IMR-90 (cell line): ENCODE measurements at regions not wholly inside any gene's neighbourhood (a gene's known extent, or its start where the extent isn't known, plus 50 kb on each side); places are given as distances from the start of the nearest gene placed in this dataset.

Experiments used
- ATAC-seq: fragments of 200-7000 bp; cut with Tn5 transposase; 2 replicates; pipeline ENCODE4 v1.9.1; 2020; ENCODE audit warnings: low read depth, mild to moderate bottlenecking, moderate library complexity
- BruUV-seq: library from RNA; stranded (reverse); fragments of 400-500 nt; replicated peaks from 2 replicates; lab custom pipeline; 2021; lab: Mats Ljungman, UMichigan
- CTCF ChIA-PET: fragments of 300-600 bp; formaldehyde crosslinking; extraction: SDS; loops from one replicate; lab custom pipeline; 2021; ENCODE audit warnings: antibody characterized with exemption; lab: Yijun Ruan, JAX
- POLR2A ChIA-PET: fragments of 300-600 bp; sonication (Branson Sonifier 250); formaldehyde crosslinking; loops from one replicate; lab custom pipeline; 2022; ENCODE audit warnings: antibody characterized with exemption; ENCODE audit not compliant: unreplicated experiment; lab: Charles Lee
- DNase-seq: peaks from one replicate; pipeline ENCODE4 v3.0.0; 2013
- H2AFZ ChIP-seq: replicated peaks from 2 replicates; pipeline ENCODE3; 2013; ENCODE audit warnings: low read length, mild to moderate bottlenecking; ENCODE audit not compliant: poor library complexity
- H2AK5ac ChIP-seq: 2 replicates; pipeline ENCODE4 v1.6.1; 2013; ENCODE audit warnings: low read depth, low read length, inconsistent platforms
- H2AK9ac ChIP-seq: replicated peaks from 2 replicates; pipeline ENCODE3; 2013; ENCODE audit warnings: mild to moderate bottlenecking, low read depth, low read length, moderate library complexity; ENCODE audit not compliant: poor library complexity
- H2BK120ac ChIP-seq: 2 replicates; pipeline ENCODE4 v1.6.1; 2013; ENCODE audit warnings: low read depth, low read length, inconsistent platforms
- H2BK15ac ChIP-seq: 3 replicates; pipeline ENCODE4 v1.6.1; 2013; ENCODE audit warnings: low read depth, low read length, inconsistent platforms
- H2BK20ac ChIP-seq: 2 replicates; pipeline ENCODE4 v1.6.1; 2013; ENCODE audit warnings: low read depth, mild to moderate bottlenecking, inconsistent platforms, low read length, moderate library complexity
- H2BK5ac ChIP-seq: 2 replicates; pipeline ENCODE4 v1.6.1; 2013; ENCODE audit warnings: mild to moderate bottlenecking, low read depth, low read length, inconsistent platforms; ENCODE audit not compliant: poor library complexity, severe bottlenecking
- H3K14ac ChIP-seq: replicated peaks from 2 replicates; pipeline ENCODE4 v1.6.1; 2013; ENCODE audit warnings: low read depth, low read length, inconsistent platforms
- H3K18ac ChIP-seq: 2 replicates; pipeline ENCODE4 v1.6.1; 2013; ENCODE audit warnings: low read depth, low read length, control low read depth
- H3K23ac ChIP-seq: 2 replicates; pipeline ENCODE4 v1.6.1; 2013; ENCODE audit warnings: low read depth, low read length, inconsistent platforms
- H3K27ac ChIP-seq: 2 replicates; pipeline ENCODE4 v1.5.1; 2013; ENCODE audit warnings: mild to moderate bottlenecking, control low read depth, low read length; ENCODE audit not compliant: insufficient read depth
- H3K27me3 ChIP-seq: 2 replicates; pipeline ENCODE4 v1.6.1; 2013; ENCODE audit warnings: low read length; ENCODE audit not compliant: control insufficient read depth, insufficient read depth
- H3K36me3 ChIP-seq: 2 replicates; pipeline ENCODE4 v1.6.1; 2013; ENCODE audit warnings: low read length, mixed read lengths; ENCODE audit not compliant: control insufficient read depth, insufficient read depth
- H3K4ac ChIP-seq: 2 replicates; pipeline ENCODE4 v1.6.1; 2013; ENCODE audit warnings: low read depth, low read length, inconsistent platforms
- H3K4me1 ChIP-seq: 2 replicates; pipeline ENCODE4 v1.6.1; 2013; ENCODE audit warnings: low read length, mixed read lengths; ENCODE audit not compliant: control insufficient read depth, insufficient read depth
- H3K4me2 ChIP-seq: 2 replicates; pipeline ENCODE4 v1.6.1; 2013; ENCODE audit warnings: low read depth, mild to moderate bottlenecking, control low read depth, low read length, moderate library complexity
- H3K4me3 ChIP-seq: 2 replicates; pipeline ENCODE4 v1.5.1; 2013; ENCODE audit warnings: low read depth, mild to moderate bottlenecking, control low read depth, low read length, moderate library complexity; ENCODE audit not compliant: insufficient read depth
- H3K56ac ChIP-seq: 2 replicates; pipeline ENCODE4 v1.6.1; 2013; ENCODE audit warnings: low read length, inconsistent platforms; ENCODE audit not compliant: insufficient read depth; ENCODE audit errors: extremely low read depth
- H3K79me1 ChIP-seq, 2 experiments: 2 replicates each; pipeline ENCODE4 v1.6.1; 2013; ENCODE audit warnings: low read length in 2 of 2, inconsistent platforms in 1 of 2, low read depth in 1 of 2
- H3K9ac ChIP-seq: 2 replicates; pipeline ENCODE4 v1.6.1; 2013; ENCODE audit warnings: low read depth, low read length, control low read depth
- H3K9me1 ChIP-seq: 2 replicates; pipeline ENCODE4 v1.6.1; 2013; ENCODE audit warnings: low read length, inconsistent platforms; ENCODE audit not compliant: insufficient read depth
- H3K9me3 ChIP-seq: 2 replicates; pipeline ENCODE4 v1.6.1; 2013; ENCODE audit warnings: low read length; ENCODE audit not compliant: control insufficient read depth, insufficient read depth
- H4K20me1 ChIP-seq: 2 replicates; pipeline ENCODE4 v1.6.1; 2013; ENCODE audit warnings: low read length, inconsistent platforms; ENCODE audit not compliant: insufficient read depth
- H4K5ac ChIP-seq: 2 replicates; pipeline ENCODE4 v1.6.1; 2013; ENCODE audit warnings: mild to moderate bottlenecking, low read depth, low read length, control low read depth
- H4K8ac ChIP-seq, 2 experiments: 2 replicates each; pipeline ENCODE4 v1.6.1; 2013; ENCODE audit warnings: low read depth in 2 of 2, low read length in 2 of 2, control low read depth in 1 of 2, inconsistent platforms in 1 of 2
- H4K91ac ChIP-seq: 2 replicates; pipeline ENCODE4 v1.6.1; 2013; ENCODE audit warnings: low read depth, low read length, inconsistent platforms; ENCODE audit not compliant: insufficient read depth
- BHLHE40 ChIP-seq: fragments of 150-350 bp; IDR thresholded peaks from 2 replicates; pipeline ENCODE4 v1.6.1; 2016; ENCODE audit warnings: mild to moderate bottlenecking, low read depth, low read length
- CEBPB ChIP-seq: IDR thresholded peaks from 2 replicates; pipeline ENCODE4 v1.6.1; 2012; ENCODE audit warnings: low read depth, low read length, improper control_type of control experiment
- CHD1 ChIP-seq: IDR thresholded peaks from 2 replicates; pipeline ENCODE4 v1.6.1; 2012; ENCODE audit warnings: low read depth, low read length, improper control_type of control experiment
- CTCF ChIP-seq: conservative IDR thresholded peaks from 2 replicates; pipeline ENCODE4 v1.5.1; 2012; ENCODE audit warnings: mild to moderate bottlenecking, low read depth, low read length, improper control_type of control experiment
- FOS ChIP-seq: fragments of 150-350 bp; IDR thresholded peaks from 2 replicates; pipeline ENCODE4 v1.6.1; 2016; ENCODE audit warnings: low read depth, low read length
- WGBS, 2 experiments: methylation state at CpG; one replicate each; pipeline versions ENCODE4 v1.1.5 to v1.1.7; 2013; ENCODE audit warnings: missing lambda C conversion rate in 2 of 2; ENCODE audit not compliant: insufficient read length in 1 of 2; ENCODE audit errors: extremely low coverage in 2 of 2; 5-methylcytosine and 5-hydroxymethylcytosine counted together
- dilution Hi-C: fragments of 300-500 bp; cut with HindIII; formaldehyde crosslinking; loops from one replicate; pipeline ENCODE4 v1.14.3; 2018; ENCODE audit warnings: low sequenced_read_pairs; ENCODE audit not compliant: unreplicated experiment
- in situ Hi-C: fragments of 300-500 bp; cut with MboI; formaldehyde crosslinking; loops from 3 replicates; pipeline ENCODE4 v1.14.3; 2019; ENCODE audit warnings: low sequenced_read_pairs, inconsistent platforms, mixed read lengths
- intact Hi-C: fragments of 100-400 bp; cut with micrococcal nuclease; formaldehyde crosslinking; loops from 2 replicates; pipeline ENCODE4 v1.10.0; 2022

GRCh38 chr9:82799286-82799685 lies 263.7 kb downstream of the RASEF start:
- no peak overlapping the region for H3K9ac ChIP-seq
- no peak overlapping the region for H3K56ac ChIP-seq
- peaks cover 2% of the 10 kb centered on the region; the same call in 1 of the 2 replicates for H3K27me3 ChIP-seq
- H4K8ac ChIP-seq: no peak overlapping the region
- H2BK120ac ChIP-seq: no peak overlapping the region
- no peaks in the 10 kb centered on the region for H3K36me3 ChIP-seq
- H3K4me3 ChIP-seq: no peak overlapping the region
- peaks cover 6% of the 10 kb centered on the region; the same call in 1 of the 2 replicates for H3K4me1 ChIP-seq
- H3K9me1 ChIP-seq: no peaks in the 10 kb centered on the region
- no TSS peak for BruUV-seq
- dilution Hi-C loops: no loop called here
- H4K5ac ChIP-seq: no peak overlapping the region; the same call in 1 of the 2 replicates
- DNase-seq (peak; percentile 88), ATAC-seq (peak; percentile 97)
- no peak overlapping the region; the same call in 1 of the 2 replicates for H3K4me2 ChIP-seq
- ChIA-PET CTCF (no interaction called here), POLR2A (no interaction called here)
- H2AFZ ChIP-seq: no peak overlapping the region
- no peak overlapping the region for H3K23ac ChIP-seq
- peak overlapping the region; percentile 96; the same call in 1 of the 2 replicates for H3K27ac ChIP-seq
- TF ChIP-seq CEBPB (peak; percentile 59), CHD1 (no peak), CTCF (no peak), BHLHE40 (no peak; the same call in 1 of the 2 replicates), FOS (0 out of 2 replicates have a peak, but pooled peaks have one; percentile 8)
- H4K91ac ChIP-seq: no peak overlapping the region
- WGBS, 2 experiments: no CpG with 5 or more reads among the region's 4 CpGs
- no peak overlapping the region for H2AK5ac ChIP-seq
- no peak overlapping the region for H3K4ac ChIP-seq
- no peak overlapping the region for H2BK20ac ChIP-seq
- no peak overlapping the region; the same call in 1 of the 2 replicates for H3K18ac ChIP-seq
- no peak overlapping the region for H2BK15ac ChIP-seq
- peaks cover 3% of the 10 kb centered on the region; the same call in 1 of the 2 replicates for H3K9me3 ChIP-seq
- intact Hi-C loops: no loop called here
- H3K14ac ChIP-seq: no peak overlapping the region
- no peaks in the 10 kb centered on the region for H3K79me1 ChIP-seq
- no peak overlapping the region for H2BK5ac ChIP-seq
- in situ Hi-C loops: no loop called here
- H2AK9ac ChIP-seq: no peak overlapping the region
- H4K20me1 ChIP-seq: no peaks in the 10 kb centered on the region
